NCI-H187 (cell line): ENCODE measurements at regions not wholly inside any gene's neighbourhood (a gene's known extent, or its start where the extent isn't known, plus 50 kb on each side); places are given as distances from the start of the nearest gene placed in this dataset.

Source experiments
- DNase-seq, 2 experiments: peaks; one replicate each; lab custom pipeline; 2025; lab: John Stamatoyannopoulos, UW

DNA sequence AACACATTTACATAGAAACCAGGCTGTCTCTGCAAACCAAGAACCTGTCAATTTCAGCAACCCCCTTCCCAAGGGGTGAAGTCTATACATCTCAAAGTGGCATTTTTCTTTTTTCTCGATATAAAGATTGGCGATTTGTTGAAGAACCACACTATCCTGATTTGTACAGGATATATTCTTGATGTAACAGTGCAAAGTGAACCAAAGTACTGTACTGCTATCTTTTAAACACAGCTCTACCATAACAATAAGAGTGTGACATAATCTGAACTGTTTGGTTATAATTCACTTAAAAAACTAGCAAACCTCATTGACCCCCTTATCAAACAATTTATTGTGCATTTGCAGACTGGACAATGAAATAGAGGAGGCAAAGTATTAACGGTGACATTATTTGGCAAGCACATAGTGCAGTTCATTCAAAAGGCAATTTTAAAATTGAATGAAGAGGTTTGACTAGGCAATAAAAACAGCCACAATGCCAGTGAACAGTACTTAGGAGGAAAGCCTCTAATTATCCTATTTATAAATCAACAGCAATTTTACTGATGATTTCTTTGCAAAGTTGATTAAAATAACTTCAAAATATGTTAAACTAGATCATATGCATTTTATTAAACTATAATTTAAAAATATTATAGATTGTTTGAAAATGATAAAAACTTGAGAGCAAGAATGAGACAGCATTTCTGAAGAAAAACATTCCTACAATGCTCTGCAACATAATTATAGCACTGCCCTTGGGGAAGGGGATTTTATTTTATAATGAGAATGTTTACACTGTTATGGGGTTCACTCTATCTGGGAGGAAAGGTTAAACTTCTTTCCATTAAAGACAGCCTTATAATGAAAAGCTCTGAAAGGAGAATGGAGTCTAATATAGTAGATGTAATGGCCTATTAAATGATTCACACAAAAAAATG is 440.9 kb downstream of the ZEB2 start:
- no peak for DNase-seq

DNA sequence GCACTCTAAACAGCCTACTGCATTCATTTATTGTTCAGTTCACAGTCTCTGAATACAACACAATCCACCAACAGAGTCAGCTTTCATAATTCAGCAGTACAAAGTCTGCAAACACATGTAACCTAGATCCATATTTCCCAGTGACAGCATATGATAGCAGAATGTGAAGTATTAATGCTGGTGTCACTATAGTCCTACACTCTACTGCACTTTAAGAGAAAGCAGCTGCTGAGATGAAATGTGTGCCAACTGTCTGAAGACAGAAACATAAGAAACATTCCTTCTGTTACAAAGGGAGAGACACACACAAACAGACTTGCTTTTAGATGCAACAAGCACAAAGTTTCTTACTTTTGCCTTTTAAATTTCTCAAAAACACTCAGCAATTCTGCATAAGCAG is 441.8 kb downstream of the ZEB2 start:
- no peak for DNase-seq

DNA sequence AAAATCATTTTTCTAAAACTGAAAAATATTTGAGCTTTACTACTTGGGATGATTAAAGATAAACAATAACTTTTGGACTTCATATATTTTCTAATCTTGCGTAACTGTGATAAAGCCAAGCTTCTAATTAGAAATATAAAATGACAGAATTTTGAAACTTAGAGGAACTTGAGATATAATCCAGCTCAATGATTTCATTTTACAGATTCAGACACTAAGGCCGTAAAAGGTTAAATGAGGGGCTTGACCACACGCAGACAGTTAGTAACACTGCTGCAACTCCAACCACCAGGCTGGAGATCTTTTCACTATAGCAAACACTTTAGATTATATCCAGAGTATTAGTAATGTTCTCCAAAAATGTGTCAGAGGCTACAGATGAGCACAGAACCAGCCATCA is 445.5 kb downstream of the ZEB2 start:
- DNase-seq = no peak

DNA sequence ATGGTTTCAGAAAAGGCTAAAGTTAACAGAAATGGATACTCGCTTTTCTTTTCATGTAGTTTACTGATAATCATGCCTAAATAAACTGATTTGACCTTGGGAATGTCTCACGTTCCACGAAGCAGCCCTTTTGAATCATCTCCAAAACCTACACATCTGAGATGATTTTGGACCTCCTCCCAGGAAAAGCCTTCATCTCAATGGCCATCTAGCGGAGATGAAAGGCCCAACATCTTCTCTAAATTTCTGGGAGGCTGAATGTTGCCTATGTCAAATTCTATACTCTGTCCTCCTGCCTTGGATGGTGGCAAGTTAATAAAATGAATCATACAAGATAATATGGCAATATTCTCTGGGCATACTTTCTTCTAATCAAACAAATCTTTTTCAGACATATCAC is 448.5 kb downstream of the ZEB2 start:
- no peak for DNase-seq

- DNase-seq = no peak
Observed at GRCh38 chr2:144067506-144067905, 452.4 kb downstream of the ZEB2 start.

GRCh38 chr2:144063602-144064001 is 456.3 kb downstream of the ZEB2 start:
- no peak for DNase-seq

- no peak for DNase-seq
Observed at GRCh38 chr2:144054911-144055310, 465.0 kb downstream of the ZEB2 start.

DNA sequence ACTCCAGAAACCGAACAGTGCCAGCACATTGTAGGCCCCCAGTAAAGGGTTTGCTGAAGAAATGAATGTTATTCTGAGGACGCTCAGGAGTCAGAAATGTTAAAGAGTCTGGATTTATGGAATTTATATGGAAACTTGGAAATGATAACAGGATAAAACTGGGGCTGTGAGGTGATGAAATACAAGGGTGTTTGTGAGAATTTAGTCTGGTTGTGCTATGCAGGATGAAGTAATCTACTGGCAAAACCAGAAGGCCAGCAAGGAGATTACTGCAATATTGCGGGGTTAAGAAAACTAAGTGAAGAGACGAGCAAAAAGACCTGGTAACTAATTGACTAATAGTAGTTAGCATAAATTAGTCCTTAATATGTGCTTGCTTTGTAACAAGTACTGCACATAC is 467.8 kb downstream of the ZEB2 start:
- no peak for DNase-seq

DNA sequence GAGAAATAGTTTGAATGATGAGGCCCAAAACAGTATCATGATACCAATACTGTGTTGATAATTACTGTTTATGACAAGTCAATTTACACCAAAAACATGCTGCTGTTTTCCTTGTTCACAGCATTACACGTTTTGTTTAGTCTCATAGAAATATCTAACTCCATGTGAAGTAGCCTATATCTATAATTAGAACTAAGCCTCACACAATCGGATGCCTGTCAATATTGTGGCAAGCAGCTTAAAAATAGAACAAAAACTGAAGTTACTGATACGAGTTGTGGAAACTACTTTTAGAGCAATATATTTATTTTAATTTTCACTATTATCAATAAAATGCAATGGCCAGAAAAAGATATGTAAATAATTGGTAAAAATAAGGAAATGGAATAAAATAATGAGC is 470.8 kb downstream of the ZEB2 start:
- no peak for DNase-seq

DNA sequence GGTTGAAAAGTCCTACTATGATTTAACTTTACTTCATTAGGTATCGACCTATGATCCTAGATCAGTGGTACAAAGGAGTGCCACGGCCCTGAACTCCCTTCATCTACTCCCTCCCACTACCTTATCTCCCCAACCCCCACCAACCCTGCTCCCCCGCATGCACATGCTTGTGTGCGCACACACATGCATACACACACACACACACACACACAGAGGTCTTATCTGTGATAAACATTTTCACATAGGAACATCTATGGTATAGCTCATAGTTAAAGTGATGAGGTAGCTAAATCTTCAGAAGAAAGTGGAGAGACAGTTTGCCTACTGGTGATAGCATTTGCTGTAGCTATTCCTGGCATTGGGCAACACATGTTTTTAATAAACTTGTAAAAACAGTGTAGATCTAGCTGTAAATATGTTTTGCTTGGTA is 471.3 kb downstream of the ZEB2 start:
- DNase-seq = no peak

GRCh38 chr2:144042751-144043150 is 477.2 kb downstream of the ZEB2 start:
- DNase-seq = no peak

DNA sequence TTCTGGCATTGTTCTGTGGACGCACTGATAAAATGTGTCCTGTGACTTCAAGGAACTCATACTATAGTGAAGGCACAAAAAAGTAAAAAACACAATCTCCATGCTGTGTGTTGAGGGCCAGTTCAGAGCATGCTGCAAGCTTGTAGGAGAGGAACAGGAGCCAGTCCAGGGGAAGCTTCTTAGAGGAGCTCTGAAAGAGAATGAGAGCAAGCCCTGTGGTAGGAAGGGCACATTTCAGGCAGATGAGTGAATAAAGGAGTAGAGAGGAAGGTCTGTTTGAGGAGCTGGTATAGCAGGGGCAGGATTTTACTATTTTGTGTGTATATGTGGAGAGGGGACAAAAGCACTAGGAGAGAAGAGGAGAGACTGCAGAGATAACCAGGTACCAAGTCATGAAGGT is 478.3 kb downstream of the ZEB2 start:
- no peak for DNase-seq

GRCh38 chr2:144040834-144041233 is 479.1 kb downstream of the ZEB2 start:
- DNase-seq = no peak

GRCh38 chr2:144032566-144032965 is 487.4 kb downstream of the ZEB2 start:
- no peak for DNase-seq

GRCh38 chr2:144030791-144031190 is 489.1 kb downstream of the ZEB2 start:
- DNase-seq = no peak

- no peak for DNase-seq
Observed at GRCh38 chr2:144027593-144027992, 492.3 kb downstream of the ZEB2 start.

DNA sequence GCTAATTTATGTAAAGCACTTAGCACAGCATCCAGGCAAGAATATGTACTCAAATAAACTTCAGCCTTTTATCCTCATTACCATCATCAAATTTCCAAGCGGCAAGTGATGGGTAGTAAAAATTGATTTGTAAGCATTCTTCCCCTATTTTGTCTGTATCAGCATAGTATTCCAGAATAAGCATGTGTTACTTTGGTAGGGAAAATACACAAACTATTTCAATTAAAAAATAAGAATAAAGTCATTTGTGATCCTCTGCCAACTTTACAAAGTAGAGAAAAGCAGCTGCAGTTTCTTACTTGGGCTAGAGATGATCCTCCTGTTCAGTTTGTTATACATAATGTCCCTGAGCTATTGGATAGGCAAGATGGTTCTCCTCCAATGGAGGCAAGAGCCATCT is 493.2 kb downstream of the ZEB2 start:
- DNase-seq = no peak

GRCh38 chr2:144020047-144020446 is 499.9 kb downstream of the ZEB2 start:
- no peak for DNase-seq

GRCh38 chr2:144015655-144016245 is 504.2 kb downstream of the ZEB2 start:
- no peak for DNase-seq

- no peak for DNase-seq
Observed at GRCh38 chr2:144015036-144015435, 504.9 kb downstream of the ZEB2 start.

- no peak for DNase-seq
Observed at GRCh38 chr2:144014103-144014502, 505.8 kb downstream of the ZEB2 start.

DNA sequence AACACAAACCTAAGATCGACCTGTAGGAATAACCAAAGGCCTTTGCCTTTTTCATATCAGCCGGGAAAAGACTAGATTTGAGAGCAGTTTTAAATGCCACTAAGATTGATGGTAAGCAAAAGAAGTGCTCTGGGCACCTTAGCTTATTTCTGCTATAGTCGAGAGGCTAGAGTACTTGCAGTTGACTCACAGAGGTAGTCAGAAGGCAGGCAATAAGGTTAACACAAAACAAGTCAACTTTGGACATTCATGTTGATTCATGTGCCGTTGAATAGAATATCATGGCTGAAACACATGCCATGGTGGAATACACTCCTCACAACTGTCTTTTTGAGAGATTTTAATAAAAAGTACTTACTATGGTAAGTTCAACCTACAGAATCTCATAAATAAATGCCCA is 507.6 kb downstream of the ZEB2 start:
- DNase-seq = no peak

- no peak for DNase-seq
Observed at GRCh38 chr2:144011553-144011952, 508.4 kb downstream of the ZEB2 start.

GRCh38 chr2:144011098-144011497 is 508.8 kb downstream of the ZEB2 start:
- no peak for DNase-seq
